Heart left ventricle (tissue), 13 donors: ENCODE measurements at regions not wholly inside any gene's neighbourhood (a gene's known extent, or its start where the extent isn't known, plus 50 kb on each side); places are given as distances from the start of the nearest gene placed in this dataset.

Experiments used
- POLR2A ChIP-seq, 2 donors: fragments of 450-650 bp; IDR thresholded peaks; one replicate each; pipeline ENCODE4 v1.6.1; 2017; ENCODE audit warnings: antibody characterized with exemption in 2 of 2, mild to moderate bottlenecking in 2 of 2, moderate library complexity in 2 of 2
- TF ChIP-seq, protein P1 (sequence below), 12 donors: fragments of 200-600 bp; sonication (generic) in 4 of 12; IDR thresholded peaks; one replicate each; pipeline versions ENCODE4 v1.5.0 to v1.8.0; 2018 to 2022; ENCODE audit warnings: antibody characterized with exemption in 12 of 12, mild to moderate bottlenecking in 5 of 12
- donor health status: ischemic (EF 13 %, LVEDD 7.1; RV severe dilation, severe dysfunction).
- donor health status: DM: no; HTN: yes; CAD: no.
- donor health status: DM: no; HTN: no; CAD: no.
- donor health status: ischemic (EF 25% LVEDD 6.9; RV normal size, moderate dysfunction).
- donor health status: ischemic (EF 25% LVEDD 5.7; RV mildly dilated, moderate dysfunction).
- donor health status: ischemic (EF 35%, LVEDD 5.7; RV mildly dilated, moderate dysfunction).
- donor health status: nonischemic (EF 11% LVEDD 7.7; RV severe dilation, severe dysfunction).
- donor health status: DM: yes; HTN: yes; CAD: no.
- donor health status: PGD.
- donor health status: ischemic (EF 29% LVEDD 5.4; RV normal size, mild dysfunction).
- donor health status: nonischemic (EF 23%, LVEDD 6.1; RV moderate dilation, normal function).

DNA sequence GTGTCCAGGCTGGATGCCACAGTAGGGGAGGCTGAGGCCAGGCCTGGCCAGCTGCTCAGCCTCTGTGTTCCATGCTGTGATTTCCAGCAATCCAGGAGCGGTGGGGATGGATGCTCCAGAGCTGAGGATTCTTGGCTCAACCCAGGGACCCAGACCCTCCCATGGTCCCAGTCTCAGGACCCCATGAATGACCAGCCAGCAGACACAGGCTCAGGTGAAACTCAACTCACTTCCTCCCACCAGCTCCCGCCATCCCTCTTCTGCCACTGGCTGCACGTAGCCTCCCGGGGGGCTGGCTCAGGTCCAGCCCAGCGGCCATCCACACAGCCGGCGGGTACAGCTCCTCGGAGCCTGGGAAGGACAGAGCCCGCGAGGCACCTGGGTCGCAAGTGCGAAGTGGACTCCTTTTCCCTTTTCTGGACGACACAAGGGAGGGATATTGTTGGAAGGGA is 54.5 kb upstream of the DACT2 start:
- TF ChIP-seq POLR2A (IDR thresholded peaks at IDR 0.05) = no peak
- TF ChIP-seq, protein P1, sequence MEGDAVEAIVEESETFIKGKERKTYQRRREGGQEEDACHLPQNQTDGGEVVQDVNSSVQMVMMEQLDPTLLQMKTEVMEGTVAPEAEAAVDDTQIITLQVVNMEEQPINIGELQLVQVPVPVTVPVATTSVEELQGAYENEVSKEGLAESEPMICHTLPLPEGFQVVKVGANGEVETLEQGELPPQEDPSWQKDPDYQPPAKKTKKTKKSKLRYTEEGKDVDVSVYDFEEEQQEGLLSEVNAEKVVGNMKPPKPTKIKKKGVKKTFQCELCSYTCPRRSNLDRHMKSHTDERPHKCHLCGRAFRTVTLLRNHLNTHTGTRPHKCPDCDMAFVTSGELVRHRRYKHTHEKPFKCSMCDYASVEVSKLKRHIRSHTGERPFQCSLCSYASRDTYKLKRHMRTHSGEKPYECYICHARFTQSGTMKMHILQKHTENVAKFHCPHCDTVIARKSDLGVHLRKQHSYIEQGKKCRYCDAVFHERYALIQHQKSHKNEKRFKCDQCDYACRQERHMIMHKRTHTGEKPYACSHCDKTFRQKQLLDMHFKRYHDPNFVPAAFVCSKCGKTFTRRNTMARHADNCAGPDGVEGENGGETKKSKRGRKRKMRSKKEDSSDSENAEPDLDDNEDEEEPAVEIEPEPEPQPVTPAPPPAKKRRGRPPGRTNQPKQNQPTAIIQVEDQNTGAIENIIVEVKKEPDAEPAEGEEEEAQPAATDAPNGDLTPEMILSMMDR (IDR thresholded peaks at IDR 0.05) = no peak
